ENCODE measurements at regions not wholly inside any gene's neighbourhood (a gene's known extent, or its start where the extent isn't known, plus 50 kb on each side); places are given as distances from the start of the nearest gene placed in this dataset.

DNA sequence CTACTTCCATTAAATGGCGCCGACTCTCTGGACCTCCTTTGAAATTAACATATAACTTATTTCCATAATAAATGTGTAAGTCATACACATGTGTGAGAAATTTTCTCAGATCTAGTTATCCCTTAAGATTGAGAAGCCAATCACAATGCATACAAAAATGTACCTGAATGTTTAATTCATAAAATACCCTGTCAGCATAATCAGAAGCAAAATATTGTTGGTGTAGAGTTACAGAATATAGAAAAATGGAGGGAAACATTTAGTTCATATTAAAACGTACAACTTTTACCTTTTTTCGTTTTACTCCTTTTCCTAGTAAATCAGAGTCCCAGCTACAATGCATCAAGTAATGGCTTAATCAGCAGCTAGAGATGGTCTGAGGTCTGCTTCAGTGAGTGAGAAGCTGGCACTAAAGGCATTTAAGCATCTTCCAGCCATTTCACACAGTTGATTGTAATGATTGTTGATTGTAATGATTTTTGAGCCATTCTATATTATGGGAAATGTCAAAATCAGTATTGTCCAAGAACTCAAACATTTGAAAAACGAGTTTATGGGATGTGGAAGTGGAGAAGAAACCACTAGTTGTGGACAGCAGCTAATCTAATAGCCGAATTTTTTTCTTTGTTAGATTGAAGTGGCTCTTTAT lies 81.8 kb downstream of the ANXA1 start:
- no peak overlapping the region for H3K4me3 Mint-ChIP-seq
- H3K4me1 Mint-ChIP-seq (ENCODE audit: unreplicated experiment) = no peaks in the 10 kb centered on the region
- H3K9me3 Mint-ChIP-seq = no peaks in the 10 kb centered on the region
- no peaks in the 10 kb centered on the region for H3K36me3 Mint-ChIP-seq
- H3K27ac Mint-ChIP-seq = no peak overlapping the region
- no peak for TF ChIP-seq CTCF (conservative IDR thresholded peaks at IDR 0.05)
- DNase-seq (ENCODE audit: extremely low spot score, unreplicated experiment) = no peak
- H3K27me3 Mint-ChIP-seq = peaks cover 9% of the 10 kb centered on the region

DNA sequence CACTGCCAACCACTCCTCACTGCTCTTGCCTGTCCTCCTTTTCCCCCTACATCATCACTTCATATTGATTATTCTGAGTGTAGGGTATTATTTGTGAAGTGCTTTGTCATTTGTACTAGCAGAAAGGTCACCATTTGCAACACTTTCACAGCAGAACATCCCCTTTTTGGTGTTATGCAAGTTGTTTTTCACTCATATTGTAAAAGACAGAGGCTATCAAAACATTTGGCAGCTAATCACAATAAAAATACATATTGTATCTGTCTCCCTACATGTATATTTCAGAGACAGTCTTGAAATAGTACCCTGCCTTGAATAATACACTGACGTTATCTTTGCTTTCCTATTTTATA lies 82.3 kb downstream of the ANXA1 start:
- no peak for TF ChIP-seq CTCF (conservative IDR thresholded peaks at IDR 0.05)
- H3K27ac Mint-ChIP-seq = no peak overlapping the region
- no peaks in the 10 kb centered on the region for H3K4me1 Mint-ChIP-seq (ENCODE audit: unreplicated experiment)
- H3K36me3 Mint-ChIP-seq = no peaks in the 10 kb centered on the region
- DNase-seq (ENCODE audit: extremely low spot score, unreplicated experiment) = no peak
- H3K4me3 Mint-ChIP-seq = no peak overlapping the region
- H3K9me3 Mint-ChIP-seq = no peaks in the 10 kb centered on the region
- peaks cover 9% of the 10 kb centered on the region for H3K27me3 Mint-ChIP-seq

DNA sequence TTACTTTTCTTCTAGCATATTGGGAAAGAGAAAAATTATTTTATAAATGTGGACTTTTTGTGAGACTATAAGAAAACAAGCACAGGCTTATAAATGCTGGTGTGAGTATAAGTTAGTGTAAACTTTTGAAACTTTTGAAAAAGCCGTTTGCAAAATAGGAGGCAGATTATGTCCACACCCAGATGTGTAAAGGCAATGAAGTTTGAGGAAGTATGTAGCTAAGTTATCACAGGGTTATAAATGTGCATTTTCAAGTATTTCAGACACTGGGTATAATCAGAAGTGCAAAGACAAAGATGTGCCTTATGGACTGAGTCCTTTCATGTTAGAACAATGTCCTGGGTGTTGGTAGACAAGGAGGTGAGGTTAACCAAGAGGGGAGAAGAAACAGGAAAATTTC lies 85.5 kb downstream of the ANXA1 start:
- H3K27ac Mint-ChIP-seq = no peak overlapping the region

DNA sequence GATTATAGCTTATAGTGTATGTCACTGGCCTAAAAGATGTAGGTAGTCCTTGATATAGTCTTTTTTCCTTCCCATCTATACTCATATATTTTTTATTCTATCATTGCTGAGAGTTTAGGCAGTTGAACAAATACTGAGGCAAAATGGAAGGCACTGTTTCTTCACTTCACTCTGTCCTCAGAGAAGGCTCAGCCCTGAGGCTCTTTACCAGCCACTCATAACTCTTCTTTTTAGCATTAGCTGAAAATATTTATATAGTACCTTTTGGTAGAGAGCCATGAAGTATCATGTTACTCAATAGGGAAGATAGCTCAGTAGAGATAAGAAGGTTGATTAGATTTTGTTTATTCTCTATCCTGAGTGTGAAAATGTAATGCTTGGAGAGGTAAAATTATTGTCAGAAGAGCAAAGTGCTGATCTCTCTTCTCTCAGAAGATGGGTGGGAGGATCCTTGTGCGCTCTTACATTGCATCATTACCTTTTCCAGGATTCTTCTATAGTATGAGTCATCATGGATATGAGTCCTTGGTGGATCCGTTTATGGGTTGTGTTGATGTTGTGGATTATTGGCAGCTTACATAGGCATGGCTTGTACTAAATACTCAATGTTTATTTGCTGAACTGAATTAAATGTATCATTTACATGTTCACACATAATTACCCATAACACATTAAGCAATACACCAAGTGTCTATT lies 88.1 kb downstream of the ANXA1 start:
- Mint-ChIP-seq H3K4me3 (no peak overlapping the region), H3K27ac (no peak overlapping the region), H3K9me3 (no peaks in the 10 kb centered on the region), H3K4me1 (ENCODE audit: unreplicated experiment) (no peaks in the 10 kb centered on the region), H3K27me3 (peaks cover 2% of the 10 kb centered on the region), H3K36me3 (no peaks in the 10 kb centered on the region)
- TF ChIP-seq CTCF (conservative IDR thresholded peaks at IDR 0.05) = no peak
- no peak for DNase-seq (ENCODE audit: extremely low spot score, unreplicated experiment)

More for the DNA sequence above, 85.5 kb downstream of the ANXA1 start:
- DNase-seq (ENCODE audit: extremely low spot score, unreplicated experiment) = no peak
- Mint-ChIP-seq H3K27me3 (peaks cover 5% of the 10 kb centered on the region), H3K36me3 (no peaks in the 10 kb centered on the region), H3K9me3 (no peaks in the 10 kb centered on the region), H3K4me3 (no peak overlapping the region), H3K4me1 (ENCODE audit: unreplicated experiment) (no peaks in the 10 kb centered on the region)
- TF ChIP-seq CTCF (conservative IDR thresholded peaks at IDR 0.05) = no peak

- Mint-ChIP-seq H3K27ac (no peak overlapping the region), H3K4me3 (no peak overlapping the region), H3K9me3 (no peaks in the 10 kb centered on the region), H3K27me3 (peaks cover 5% of the 10 kb centered on the region), H3K4me1 (ENCODE audit: unreplicated experiment) (no peaks in the 10 kb centered on the region), H3K36me3 (no peaks in the 10 kb centered on the region)
- no peak for DNase-seq (ENCODE audit: extremely low spot score, unreplicated experiment)
- no peak for TF ChIP-seq CTCF (conservative IDR thresholded peaks at IDR 0.05)
Measured at GRCh38 chr9:73243078-73243477, 91.4 kb downstream of the ANXA1 start.

Data from type B pancreatic cell (in vitro differentiated cells).